NCI-H69 (cell line): ENCODE measurements at regions not wholly inside any gene's neighbourhood (a gene's known extent, or its start where the extent isn't known, plus 50 kb on each side); places are given as distances from the start of the nearest gene placed in this dataset.
"Not testable (repeated sequence)": the region's sequence is repeated elsewhere in the genome, so short reads cannot be mapped to it uniquely, and the experiment has no call there.

ENCODE experiments used
- DNase-seq: peaks from one replicate; lab custom pipeline; 2025; lab: John Stamatoyannopoulos, UW

- no peak for DNase-seq
These were observed 90.6 kb downstream of the ANXA2R start for GRCh38 chr5:42949348-42950115.

- DNase-seq: no peak
These were observed 91.2 kb downstream of the ANXA2R start for GRCh38 chr5:42948961-42949347.

GRCh38 chr5:42944989-42945388, 95.1 kb downstream of the ANXA2R start:
- no peak for DNase-seq

- DNase-seq: no peak
These were observed 96.0 kb downstream of the ANXA2R start for GRCh38 chr5:42943931-42944631.

- no peak for DNase-seq
These were observed 99.3 kb downstream of the ANXA2R start for GRCh38 chr5:42940853-42941252.

- not testable (repeated sequence) for DNase-seq
These were observed 108.1 kb downstream of the ANXA2R start for GRCh38 chr5:42932011-42932410.

- not testable (repeated sequence) for DNase-seq
These were observed 108.7 kb downstream of the ANXA2R start for GRCh38 chr5:42931451-42931850.

GRCh38 chr5:42930934-42931333, 109.2 kb downstream of the ANXA2R start:
- no peak for DNase-seq

- DNase-seq: no peak
These were observed 110.2 kb downstream of the ANXA2R start for GRCh38 chr5:42929871-42930270.

- no peak for DNase-seq
These were observed 112.4 kb downstream of the ANXA2R start for GRCh38 chr5:42927730-42928129.

GRCh38 chr5:42924686-42925085, 113.0 kb upstream of the SELENOP start:
- DNase-seq: no peak

GRCh38 chr5:42924226-42924625, 112.5 kb upstream of the SELENOP start:
- no peak for DNase-seq

- DNase-seq: no peak
These were observed 112.0 kb upstream of the SELENOP start for GRCh38 chr5:42923710-42924109.

- DNase-seq: no peak
These were observed 107.9 kb upstream of the SELENOP start for GRCh38 chr5:42919600-42919999.

- DNase-seq: no peak
These were observed 103.7 kb upstream of the SELENOP start for GRCh38 chr5:42915306-42915866.

- peak; percentile 8 for DNase-seq
These were observed 100.6 kb upstream of the SELENOP start for GRCh38 chr5:42912184-42912798.

GRCh38 chr5:42908509-42909488, 97.1 kb upstream of the SELENOP start:
- DNase-seq: peak; percentile 80

GRCh38 chr5:42908086-42908485, 96.4 kb upstream of the SELENOP start:
- DNase-seq: no peak

GRCh38 chr5:42905827-42906226, 94.1 kb upstream of the SELENOP start:
- no peak for DNase-seq

- no peak for DNase-seq
These were observed 89.0 kb upstream of the SELENOP start for GRCh38 chr5:42900734-42901133.

- DNase-seq: no peak
These were observed 87.1 kb upstream of the SELENOP start for GRCh38 chr5:42898760-42899159.

GRCh38 chr5:42896523-42896922, 84.8 kb upstream of the SELENOP start:
- DNase-seq: no peak
